Superior temporal gyrus (tissue), 1 donor: ENCODE measurements at regions not wholly inside any gene's neighbourhood (a gene's known extent, or its start where the extent isn't known, plus 50 kb on each side); places are given as distances from the start of the nearest gene placed in this dataset.
"Not testable (repeated sequence)": the region's sequence is repeated elsewhere in the genome, so short reads cannot be mapped to it uniquely, and the experiment has no call there.

Source experiments
- DNase-seq: peaks from one replicate; pipeline ENCODE4 v3.0.0-alpha.2; 2016; ENCODE audit errors: extremely low spot score

DNA sequence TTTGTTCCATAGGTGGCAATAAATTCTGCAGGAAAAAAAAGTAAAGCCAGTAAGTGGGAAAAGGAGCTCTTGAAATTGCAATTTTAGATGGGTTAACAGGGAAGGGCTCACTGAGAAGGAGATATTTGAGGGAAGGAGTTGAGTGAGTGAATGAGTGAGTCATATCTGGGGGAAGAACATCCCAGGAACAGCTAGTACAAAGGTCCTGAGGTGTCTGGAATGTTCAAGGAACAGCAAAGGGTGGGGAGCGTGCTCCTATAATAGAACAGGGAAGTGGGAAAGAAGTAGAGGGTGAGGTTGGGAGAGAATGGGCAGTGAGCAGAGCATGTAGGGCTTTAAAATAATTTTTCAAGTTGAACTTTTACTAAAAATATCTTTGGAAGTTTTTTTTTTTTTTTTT is 68.0 kb upstream of the PSME4 start:
- DNase-seq = no peak

- DNase-seq = not testable (repeated sequence)
Observed at GRCh38 chr2:54031288-54031687, 60.5 kb upstream of the PSME4 start.

DNA sequence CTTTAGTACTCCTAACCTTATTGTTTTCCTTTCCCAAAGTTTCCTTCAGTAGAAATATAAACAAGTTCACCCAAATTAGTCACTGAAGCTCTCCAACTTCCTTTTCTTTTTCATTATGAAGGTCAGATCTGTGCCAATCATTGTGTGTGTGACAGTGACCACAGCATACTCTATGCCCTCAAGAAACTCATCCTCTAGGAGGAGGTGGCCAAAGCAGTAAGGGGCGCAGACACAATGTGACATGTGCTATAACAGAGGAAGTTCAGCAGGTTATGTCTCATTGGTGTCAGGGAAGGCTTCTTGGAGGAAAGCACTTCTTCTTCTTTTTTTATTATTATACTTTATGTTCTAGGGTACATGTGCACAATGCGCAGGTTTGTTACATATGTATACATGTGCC is 60.0 kb upstream of the PSME4 start:
- no peak for DNase-seq

- DNase-seq = no peak
Observed at GRCh38 chr2:54030396-54030741, 59.6 kb upstream of the PSME4 start.

- no peak for DNase-seq
Observed at GRCh38 chr2:54029721-54030395, 59.1 kb upstream of the PSME4 start.

DNA sequence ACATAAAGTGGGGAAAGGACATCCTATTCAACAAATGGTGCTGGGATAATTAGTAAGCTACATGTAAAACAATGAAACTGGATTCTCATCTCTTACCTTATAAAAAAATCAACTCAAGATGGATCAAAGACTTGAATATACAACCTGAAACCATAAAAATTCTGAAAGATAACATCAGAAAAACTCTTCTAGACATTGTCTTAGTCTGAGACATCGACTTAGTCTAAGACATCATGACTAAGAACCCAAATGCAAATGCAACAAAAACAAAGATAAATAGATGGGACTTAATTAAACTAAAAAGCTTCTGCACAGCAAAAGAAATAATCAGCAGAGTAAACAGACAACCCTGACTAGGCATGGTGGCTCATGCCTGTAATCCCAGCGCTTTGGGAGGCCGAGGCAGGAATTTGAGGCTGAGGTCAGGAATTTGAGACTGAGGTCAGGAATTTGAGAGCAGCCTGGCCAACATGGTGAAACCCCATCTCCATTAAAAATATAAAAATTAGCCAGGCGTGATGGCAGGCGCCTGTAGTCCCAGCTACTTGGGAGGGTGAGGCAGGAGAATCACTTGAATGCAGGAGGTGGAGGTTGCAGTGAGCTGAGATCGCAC is 54.8 kb upstream of the PSME4 start:
- DNase-seq = not testable (repeated sequence)

GRCh38 chr2:54024576-54024975 is 53.8 kb upstream of the PSME4 start:
- DNase-seq = no peak

GRCh38 chr2:54021702-54022101 is 50.9 kb upstream of the PSME4 start:
- DNase-seq = no peak

- DNase-seq = no peak
Observed at GRCh38 chr2:54020793-54021414, 50.1 kb upstream of the PSME4 start.
